SIG-M5 treated with dmso at 0.1 percent for 504 hours (cell line): ENCODE measurements at regions not wholly inside any gene's neighbourhood (a gene's known extent, or its start where the extent isn't known, plus 50 kb on each side); places are given as distances from the start of the nearest gene placed in this dataset.

Source experiments
- DNase-seq: peaks from one replicate; lab custom pipeline; 2025; ENCODE audit not compliant: unreplicated experiment; lab: John Stamatoyannopoulos, UW

DNA sequence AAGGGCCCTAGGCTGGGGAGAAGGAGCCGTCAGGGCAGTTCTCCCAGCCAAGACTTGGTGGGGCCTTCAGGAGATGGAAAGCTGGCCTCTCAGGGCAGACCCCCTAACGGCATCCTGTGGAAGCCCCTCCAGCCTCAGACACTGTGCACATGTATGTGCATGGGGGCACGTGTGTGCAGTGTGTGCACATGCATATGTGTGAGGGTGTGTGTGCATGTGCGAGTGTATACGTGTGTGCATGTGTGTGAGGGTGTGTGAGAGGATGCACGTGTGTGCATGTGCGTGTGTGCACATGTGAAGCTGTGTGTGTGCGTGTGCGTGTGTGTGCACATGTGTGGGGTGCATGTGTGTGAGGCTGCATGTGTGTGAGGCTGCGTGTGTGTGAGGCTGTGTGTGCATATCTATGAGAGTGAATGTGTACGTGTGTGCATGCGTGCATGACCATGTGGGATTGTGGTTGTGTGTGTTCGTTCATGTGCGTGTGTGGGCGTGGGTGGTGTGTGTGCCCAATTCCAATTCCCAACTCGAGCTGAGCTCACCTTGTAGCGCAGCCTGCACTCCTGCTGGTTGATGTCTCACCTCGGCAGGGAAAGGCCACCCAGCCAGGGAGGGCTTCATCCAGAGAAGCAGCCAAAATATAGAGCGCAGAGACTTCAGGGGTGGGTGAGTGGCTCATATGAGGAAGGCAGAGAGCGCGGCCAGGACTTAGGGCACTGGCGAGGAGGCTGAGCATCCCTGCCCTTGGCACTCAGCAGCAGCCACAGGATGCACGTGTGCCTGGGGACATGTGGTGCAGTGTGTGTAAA lies 142.7 kb upstream of the PPP1R26 start:
- DNase-seq: no peak

DNA sequence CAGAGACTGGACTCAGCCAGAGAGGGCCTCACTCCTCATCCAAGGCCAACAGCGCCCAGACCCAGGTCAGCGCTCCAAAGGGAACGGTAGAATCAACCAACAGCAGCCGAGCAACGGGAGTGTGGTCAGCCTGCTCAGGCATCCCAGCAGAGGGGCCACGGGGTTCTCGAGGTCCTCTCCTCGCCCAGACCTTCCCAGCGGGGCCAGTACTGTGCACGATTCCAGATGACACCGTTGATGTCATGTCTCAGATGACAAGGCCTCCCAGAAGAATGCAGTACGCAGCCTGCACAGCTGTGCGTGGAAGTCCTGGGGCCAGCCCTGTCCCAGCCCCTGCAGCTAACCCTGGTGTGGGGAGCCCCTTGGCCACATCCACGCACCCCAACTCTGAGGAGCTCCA lies 141.0 kb upstream of the PPP1R26 start:
- DNase-seq: no peak

DNA sequence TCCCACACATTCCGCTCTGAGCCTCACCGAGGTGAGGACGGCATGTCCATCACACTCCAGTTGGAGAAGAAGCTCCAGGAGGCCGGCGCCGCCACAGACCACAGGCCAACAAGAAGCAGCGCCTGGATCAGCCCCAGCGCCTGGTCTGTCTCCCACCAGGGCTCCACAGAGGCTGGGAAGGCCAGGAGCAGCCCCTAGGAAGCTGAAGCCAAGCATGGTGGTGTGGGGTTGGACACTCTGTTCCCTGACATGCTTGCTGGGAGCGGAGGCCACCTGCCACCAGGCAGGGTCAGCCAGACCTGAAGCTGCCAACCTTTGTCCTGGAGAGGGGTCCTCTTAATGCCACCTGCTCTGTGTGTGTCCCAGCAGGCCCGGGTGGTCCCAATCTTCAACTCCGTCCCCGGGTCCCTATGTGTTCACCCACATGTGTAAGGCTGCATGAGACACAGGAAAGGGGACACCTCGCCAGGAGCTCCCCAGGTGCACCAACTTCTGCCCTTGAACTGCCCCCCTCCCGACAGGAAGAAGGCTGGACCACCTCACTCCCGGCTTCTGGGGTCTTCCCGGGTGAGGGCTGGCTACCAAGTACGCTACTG lies 140.1 kb upstream of the PPP1R26 start:
- DNase-seq: no peak

DNA sequence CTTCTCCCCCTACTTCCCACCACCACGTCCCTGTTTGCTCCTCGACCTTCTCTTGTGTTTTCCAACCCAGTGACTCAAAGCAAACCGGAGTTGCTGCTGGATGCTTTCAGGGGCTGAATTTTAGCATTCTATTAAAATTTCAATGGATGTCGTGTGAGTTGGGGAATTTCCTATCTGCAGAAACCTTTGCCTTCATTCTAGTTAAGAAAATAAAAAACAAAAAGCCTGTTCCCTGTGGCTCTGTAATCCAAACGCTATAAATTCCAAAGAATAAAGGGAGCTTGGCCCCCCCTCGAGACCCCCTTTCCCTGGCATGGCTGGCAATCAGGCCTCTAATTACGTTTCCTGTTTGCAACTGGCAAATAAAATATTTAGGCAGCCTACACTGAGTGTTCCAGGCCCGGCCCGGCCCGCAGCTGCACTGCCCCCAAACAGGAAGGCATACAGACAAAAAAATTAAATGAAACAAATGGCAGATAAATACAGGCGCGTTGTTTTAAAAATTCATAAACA lies 139.4 kb upstream of the PPP1R26 start:
- no peak for DNase-seq

DNA sequence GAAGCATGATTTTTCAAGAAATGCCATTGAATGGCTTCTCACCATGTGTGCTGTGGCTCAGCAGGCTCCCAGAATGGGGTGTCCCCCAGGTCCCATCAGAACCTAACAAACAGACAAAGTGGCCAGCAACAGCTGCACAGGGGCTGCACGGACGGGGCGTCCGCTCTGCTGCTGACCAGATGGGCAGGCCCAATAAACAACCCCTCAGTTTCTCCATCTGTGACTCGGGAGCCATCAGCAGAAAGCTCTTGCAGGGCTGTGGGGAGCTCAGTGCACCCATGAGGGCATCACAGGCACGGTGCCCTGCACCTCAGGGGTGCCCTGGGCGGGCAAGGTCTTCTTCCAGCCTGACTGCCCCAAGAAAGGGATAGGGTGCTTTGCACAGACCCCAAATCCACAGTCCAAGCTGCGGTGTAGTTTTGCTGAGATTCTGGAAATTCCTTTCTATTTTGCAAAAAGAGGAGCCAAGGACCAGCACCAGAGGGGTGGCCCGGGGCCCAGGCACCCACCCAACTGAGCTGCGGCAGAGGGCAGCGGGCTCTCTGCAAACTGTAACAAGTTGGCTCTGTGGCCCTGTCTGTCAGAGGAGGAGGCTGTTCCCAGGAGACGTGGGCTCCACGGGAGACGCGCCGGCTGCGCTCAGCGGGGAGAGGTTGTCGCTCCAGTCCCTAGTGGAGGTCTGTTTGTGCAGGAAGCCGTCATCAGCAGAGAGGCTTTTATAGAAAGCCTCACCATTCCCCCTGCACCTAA lies 138.7 kb upstream of the PPP1R26 start:
- no peak for DNase-seq

DNA sequence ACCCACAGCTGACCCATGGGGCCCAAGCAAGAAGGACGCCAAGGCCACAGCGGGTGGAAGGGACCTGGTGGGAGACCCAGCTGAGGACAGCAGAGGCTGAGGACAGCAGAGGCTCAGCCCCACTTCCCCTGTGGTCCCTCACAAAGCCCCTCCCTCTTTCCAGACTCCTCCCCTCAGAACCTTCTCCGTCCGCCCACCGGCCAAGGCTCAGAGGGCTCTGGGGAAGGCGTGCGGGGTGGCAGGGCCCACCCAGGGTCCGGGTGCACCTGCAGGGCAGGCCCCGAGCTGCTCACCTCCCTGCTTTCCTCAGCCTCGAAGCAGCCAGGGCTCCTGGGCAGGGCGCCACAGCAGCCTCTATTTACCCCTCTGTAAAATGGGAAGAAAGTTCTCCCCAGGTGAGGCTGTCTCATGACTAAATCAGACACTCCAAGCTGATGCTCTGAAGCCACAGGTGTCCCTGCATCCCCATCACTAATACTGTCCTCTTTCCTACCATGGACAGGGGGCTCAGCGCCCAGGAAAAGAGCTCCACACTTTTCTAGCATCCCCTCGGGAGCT lies 137.9 kb upstream of the PPP1R26 start:
- DNase-seq: no peak

DNA sequence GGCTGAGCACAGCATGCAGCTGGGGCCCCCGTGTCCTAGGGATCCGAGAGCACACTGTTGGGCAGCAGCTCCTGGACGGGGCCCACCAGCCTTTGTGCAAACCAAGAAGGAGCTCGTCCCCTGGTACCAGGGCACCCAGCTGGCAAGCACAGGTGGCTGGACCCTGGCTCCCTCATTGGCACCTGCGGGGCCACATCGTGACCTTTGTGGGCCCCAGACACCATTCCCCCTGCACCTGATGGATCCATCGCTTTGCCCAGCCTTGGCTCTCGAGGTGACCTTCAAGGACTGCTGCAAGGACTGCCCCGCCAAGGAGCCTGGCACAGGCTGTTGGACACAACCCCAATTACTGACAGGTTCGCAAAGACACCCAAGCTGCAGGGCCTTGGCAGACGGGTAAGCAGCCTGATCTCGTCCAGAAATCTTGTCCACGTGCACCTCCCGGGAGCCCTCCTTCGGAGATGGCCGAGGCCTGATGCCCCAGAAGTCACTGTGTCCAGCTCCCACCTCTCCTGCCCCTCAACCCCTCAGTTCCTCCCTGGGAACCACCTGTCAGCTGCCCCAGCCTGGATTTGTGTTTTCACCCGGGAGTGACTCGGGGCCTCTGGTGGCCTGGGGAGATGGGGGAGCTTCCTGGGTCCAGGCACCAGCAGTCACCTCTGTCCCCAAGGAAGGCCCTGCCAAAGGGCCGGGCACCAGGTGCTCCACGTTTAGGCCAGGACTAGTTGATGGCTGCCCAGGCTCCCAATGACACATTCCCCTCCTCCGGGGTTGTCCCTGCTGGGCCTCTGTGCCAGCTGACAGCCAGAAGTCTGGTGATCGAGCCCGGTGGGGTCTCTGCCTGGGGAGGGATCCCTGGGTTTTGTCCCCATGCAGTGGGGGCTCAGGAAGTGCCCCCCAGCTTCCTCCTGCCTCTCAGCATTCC lies 137.1 kb upstream of the PPP1R26 start:
- no peak for DNase-seq

DNA sequence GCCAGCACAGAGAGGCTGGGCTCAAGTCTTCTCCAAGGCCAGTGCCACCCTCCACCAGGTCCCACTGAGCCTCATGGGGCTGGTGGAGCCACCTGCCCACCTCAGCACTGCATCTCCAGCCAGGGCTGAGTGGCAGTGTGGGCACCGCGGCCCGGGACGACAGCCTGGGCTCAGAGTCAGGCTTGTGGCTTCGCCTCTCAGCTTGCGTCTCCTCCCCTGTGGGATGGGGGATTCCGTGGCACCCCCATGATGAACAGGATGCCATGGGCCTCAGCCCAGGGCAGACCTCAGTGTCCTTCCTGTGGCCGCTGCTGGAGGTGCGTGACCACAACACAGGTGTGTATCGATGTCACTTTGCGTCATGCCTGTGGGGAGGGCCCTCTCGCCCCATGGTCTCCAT lies 136.4 kb upstream of the PPP1R26 start:
- no peak for DNase-seq

DNA sequence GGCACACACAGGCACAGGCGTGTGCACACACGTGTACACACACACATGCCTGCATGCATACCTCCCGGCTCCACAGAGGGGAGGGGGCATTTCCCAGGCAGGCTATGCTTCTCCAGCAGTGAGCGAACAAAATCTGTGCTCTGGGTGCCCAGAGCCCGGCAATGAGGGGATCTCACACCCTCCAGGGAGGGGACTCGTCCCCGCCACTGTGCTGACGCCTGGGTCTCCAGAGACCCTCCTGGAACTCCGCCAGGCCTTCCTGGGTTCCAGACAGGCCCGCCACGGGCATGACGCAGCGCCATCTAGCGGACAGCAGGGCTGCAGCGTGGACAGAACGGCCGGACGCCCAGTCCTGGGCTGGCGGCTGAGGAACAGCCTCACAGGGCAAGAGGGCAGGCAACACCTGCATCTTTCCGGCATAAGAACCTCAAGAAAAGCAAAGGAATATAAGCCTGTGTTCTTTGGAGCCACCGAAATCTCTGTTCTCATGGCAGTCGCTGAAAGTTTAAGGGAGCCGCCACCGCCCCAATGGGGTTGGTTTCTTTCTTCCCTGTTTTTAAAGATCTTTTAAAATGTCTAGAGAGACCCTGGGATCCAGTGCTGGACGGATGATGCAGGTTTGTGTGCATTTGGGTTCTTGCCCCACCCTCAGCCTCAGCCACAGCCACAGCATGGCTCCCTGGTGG lies 135.6 kb upstream of the PPP1R26 start:
- DNase-seq: peak; percentile 18

DNA sequence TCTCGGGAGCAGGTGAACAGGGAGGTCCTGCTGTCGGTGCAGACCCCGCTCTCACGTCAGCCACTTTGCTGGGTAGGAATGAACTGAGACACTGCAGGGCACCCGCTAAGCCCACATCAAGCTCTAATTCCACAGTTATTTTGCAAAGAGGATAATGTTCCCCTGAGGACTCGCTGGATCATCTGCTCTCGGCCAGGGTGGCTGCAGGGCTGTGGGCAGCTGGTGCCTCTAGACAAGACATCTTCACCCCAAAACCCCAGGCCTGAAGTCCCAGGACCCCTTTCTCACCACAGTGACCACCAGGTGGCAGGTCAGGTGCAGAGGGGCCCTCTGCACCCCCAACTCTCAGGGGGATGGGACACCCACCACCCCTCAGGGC lies 135.1 kb upstream of the PPP1R26 start:
- DNase-seq: no peak

DNA sequence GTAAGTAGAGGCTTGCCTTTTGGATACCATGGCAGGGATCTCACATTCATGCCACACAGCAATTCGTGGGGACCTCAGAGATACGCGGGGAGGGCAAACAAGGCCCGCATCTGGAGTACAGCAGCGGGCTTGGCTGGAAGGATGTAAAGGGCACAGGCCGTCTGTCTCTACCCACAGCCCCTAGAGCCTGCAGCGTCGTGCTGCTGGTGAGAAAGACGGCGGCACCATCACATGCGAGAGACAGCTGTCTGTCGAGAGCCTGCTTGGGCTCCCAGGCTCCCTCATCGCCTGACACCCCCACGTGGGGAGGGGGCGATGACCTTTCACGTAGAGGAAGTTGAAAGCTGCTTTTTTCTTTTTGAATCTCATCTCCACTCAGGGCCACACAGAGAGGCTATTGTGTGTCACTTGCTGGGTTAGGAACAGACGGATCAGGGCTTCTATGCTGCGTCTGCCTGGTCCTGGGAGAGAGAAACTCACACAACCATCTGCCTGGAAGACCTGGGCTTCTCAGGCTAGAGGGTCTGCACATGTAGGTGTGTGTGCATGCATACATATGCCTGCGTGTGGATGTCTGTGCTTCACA lies 134.6 kb upstream of the PPP1R26 start:
- no peak for DNase-seq

DNA sequence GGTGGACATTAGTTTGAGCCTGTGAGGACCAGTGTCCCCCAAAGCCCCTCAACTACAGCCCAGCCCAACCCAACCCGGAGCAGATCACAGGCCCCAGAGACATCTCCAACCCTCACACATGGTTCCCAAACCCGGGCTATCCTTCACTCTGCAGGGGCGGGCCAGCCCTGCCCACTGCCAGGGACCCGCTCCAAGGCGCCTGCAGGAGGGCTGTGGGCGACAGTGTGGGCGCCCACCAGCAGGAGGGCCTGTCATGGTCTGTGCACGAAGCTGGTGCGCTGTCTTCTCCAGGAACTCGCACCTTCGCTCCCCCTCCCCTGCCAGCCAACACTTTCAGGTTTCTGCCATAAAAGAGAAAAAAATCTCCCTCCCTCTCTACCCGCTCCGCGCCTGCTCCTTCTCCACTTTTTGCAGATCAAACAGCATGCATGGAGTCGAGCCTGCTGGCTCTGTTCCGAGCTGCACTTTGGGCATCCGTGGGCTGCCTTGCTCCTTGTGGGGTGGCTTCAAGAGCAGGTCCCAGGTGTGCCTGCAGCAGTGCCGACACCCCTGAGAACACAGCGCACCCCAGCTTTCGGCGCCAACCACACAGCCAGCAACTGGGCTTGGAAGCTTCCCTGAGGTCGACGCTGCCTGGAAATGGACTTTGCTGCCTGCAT lies 133.7 kb upstream of the PPP1R26 start:
- no peak for DNase-seq

DNA sequence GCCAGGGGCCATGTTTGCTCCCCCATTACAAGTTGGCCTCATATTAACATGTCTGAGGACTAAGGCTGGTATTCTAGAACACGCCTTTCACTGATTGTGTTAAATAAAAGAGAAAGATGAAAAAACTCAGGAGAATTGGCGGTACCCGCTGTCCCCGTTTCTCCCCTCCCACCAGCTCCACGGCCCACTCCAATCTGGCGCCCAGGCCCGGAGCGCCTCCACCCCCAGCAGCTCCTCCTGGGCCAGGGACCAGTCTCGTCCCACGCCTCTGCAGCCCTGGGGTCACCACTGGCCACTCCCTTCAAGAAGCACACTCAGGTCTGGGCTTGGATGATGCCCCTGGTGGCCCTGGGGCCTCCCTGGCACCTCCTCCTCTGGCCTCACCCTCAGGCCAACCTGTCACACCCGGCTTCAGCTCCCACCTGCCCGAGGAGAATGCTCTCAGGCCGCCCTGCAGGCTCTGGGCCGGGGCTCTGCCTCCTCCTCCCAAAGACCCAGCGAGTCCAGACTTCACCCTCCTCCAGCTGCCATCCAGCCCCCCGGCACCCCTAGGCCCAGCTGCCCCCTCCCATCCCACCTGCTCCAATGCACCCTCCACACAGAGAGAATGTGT lies 133.0 kb upstream of the PPP1R26 start:
- DNase-seq: no peak

DNA sequence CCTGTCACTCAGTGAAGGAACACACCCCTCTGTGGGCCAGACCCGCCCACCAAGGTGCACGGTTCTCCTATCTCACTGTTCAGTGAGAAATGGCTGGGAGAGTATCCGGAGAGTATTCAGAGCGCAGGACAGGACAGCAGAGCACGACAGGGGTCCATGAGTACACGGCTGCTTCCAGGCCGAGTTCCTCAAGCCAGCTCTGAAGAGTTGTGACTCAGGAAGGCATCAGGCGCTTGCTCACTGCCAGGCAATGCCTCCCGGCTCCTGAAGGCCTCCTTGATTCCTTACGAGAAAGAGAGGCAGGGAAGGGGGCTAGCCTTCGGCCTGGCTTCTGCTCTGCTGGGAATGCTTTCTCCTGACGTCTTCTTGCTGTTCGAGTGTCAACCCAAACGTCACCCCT lies 132.1 kb upstream of the PPP1R26 start:
- DNase-seq: no peak

DNA sequence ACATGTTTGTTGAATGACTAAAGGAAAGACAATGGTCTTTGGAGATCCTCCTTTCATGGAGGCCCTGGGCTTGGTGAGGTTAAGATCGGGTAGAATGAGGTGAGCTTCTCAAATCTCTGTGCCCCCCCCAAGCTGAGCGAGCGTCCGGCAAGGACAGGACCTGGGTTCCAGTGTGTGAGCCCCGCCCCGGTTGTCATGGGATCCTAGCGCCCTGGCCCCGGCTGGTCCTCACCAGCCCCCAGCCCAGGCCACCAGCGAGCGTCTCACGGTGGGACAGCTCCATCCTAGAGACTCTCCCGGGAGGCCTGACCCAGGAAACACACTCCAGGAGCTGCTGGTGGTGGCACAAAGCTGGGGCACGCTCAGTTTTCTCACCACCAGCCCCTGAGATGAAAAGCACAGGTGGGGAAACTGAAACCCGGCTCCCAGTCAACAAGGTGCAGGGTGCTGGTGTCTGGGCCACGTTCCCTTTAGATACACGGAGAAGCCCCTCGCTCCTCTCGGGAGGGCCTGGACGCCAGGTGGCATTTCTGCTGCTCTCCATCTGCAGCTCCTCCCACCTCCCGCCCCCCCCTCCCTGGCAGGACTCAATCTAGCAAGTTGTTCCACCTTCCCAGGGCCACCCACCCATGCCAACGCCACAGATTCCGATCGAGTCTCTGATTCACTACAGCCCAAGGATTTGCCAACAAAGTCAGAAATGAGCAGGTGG lies 131.3 kb upstream of the PPP1R26 start:
- DNase-seq: no peak

DNA sequence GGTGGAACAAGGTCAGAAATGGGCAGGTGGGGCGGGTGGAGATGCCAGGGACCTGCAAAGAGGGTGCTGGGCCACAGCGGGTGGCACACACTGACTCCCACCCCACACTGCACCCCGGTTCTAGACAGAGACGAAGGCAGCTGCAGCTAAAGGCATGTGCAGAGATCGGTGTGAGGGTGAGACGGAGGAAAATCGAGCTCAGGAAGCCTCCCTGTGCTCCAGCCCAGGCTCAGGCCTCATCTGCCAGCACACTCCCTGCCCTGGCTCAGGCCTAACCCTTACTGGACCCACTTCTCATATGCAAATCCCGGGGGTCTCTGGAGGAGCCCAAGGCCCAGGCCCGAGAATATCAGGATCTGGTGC lies 130.8 kb upstream of the PPP1R26 start:
- DNase-seq: no peak

DNA sequence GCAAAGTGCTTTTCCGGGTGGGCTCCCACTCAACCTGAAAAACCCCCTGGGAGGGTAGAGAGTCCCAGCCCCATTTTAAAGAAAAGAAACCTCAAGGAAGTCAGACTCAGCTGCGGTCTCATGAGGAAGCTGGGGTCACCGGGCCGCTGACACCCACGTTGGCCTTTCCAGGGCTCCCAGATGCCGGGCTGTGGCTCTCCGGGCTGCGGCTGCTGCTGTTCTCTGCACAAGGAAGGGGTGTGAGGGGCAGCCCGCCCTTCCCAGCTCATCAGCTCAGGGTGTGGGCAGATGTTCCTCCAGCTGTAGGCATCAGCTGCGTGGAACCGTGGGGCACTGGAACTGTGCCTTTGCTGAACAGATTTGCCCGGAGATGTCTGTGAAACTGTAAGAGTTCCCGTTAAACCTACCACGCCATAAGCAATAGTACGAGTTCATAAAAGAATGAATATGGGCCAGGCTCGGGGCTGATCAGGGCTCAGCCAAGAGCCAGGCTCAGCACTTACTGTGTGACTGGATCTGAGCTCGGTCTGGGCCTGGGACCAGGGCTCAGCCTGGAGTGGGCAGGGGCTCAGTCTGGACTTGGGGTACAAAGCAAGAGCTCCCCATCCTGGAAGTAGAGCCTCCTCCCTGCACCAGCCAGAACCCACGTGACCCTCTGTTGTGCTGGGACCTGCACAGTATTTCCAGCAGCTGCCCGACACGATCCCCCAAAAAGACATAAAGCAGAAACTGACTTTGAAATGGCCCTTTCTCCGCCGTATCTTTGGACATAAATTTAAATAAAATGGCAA lies 130.2 kb upstream of the PPP1R26 start:
- no peak for DNase-seq

DNA sequence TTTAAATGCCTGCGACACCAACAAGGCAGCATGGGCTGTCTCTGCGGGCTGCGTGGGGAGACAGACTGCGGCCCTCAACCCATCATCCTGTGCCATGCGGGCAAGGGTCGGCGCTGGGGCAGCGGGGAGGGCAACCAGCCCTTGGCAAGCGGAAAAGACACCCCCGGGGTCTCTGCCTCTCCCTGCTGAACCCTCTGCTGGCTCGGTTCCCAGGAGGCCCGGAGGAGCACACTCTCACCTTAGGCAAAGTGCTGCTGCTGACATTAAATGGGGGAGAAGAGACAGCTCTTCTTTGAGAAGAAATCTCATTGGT lies 129.6 kb upstream of the PPP1R26 start:
- DNase-seq: no peak
